Tibial artery (tissue), 4 donors: ENCODE measurements at regions not wholly inside any gene's neighbourhood (a gene's known extent, or its start where the extent isn't known, plus 50 kb on each side); places are given as distances from the start of the nearest gene placed in this dataset.

ENCODE experiments used
- DNase-seq, 2 donors: peaks; one replicate each; pipeline ENCODE4 v3.0.0-alpha.2; 2019
- H3K27ac ChIP-seq, 2 donors: fragments of 200-600 bp; sonication (generic) in 1 of 2; 1 replicate in 1 of 2; 2 replicates in 1 of 2; pipeline ENCODE4 v1.5.1; 2018 to 2019; ENCODE audit warnings: mild to moderate bottlenecking in 1 of 2
- H3K27me3 ChIP-seq, 2 donors: fragments of 200-600 bp; sonication (generic) in 1 of 2; one replicate each; pipeline versions ENCODE4 v1.5.1 to v1.6.0; 2016 to 2019
- H3K36me3 ChIP-seq, 3 donors: fragments of 200-600 bp; sonication (generic) in 2 of 3; one replicate each; pipeline ENCODE4 v1.5.1; 2016 to 2019; ENCODE audit warnings: mild to moderate bottlenecking in 2 of 3
- H3K4me1 ChIP-seq, 4 donors: fragments of 200-600 bp; sonication (generic) in 2 of 4; 1 replicate in 3 of 4; 2 replicates in 1 of 4; pipeline ENCODE4 v1.5.1; 2016 to 2019
- H3K4me3 ChIP-seq, 2 donors: fragments of 200-600 bp; sonication (generic) in 1 of 2; 1 replicate in 1 of 2; 2 replicates in 1 of 2; pipeline ENCODE4 v1.5.1; 2018 to 2019; ENCODE audit warnings: mild to moderate bottlenecking in 2 of 2
- H3K9me3 ChIP-seq, 3 donors: fragments of 200-600 bp; sonication (generic) in 1 of 3; one replicate each; pipeline ENCODE4 v1.5.1; 2016 to 2019
- CTCF ChIP-seq, 2 experiments: fragments of 200-600 bp in 1 of 2; fragments of 450-650 bp in 1 of 2; IDR thresholded peaks; one replicate each; pipeline ENCODE4 v1.5.1; 2017 to 2019; ENCODE audit warnings: antibody characterized with exemption in 2 of 2, mild to moderate bottlenecking in 1 of 2, moderate library complexity in 1 of 2
- intact Hi-C: fragments of 100-400 bp; cut with DNase I; formaldehyde crosslinking; loops from one replicate; pipeline ENCODE4 v1.15.0; 2023; ENCODE audit warnings: low total_unique reads

GRCh38 chr17:6347776-6348175, 87.1 kb downstream of the AIPL1 start:
- Histone ChIP-seq H3K36me3 (no peaks in the 10 kb centered on the region), H3K27ac (no peak overlapping the region), H3K4me1 (no peaks in the 10 kb centered on the region), H3K27me3 (peaks cover 0 to 16% of the 10 kb centered on the region in 2 donors), H3K4me3 (no peak overlapping the region), H3K9me3 (no peaks in the 10 kb centered on the region)
- DNase-seq = no peak
- intact Hi-C loops = no loop called here
- no peak for TF ChIP-seq CTCF (IDR thresholded peaks at IDR 0.05)

GRCh38 chr17:6346986-6347385, 87.9 kb downstream of the AIPL1 start:
- Histone ChIP-seq H3K9me3 (no peaks in the 10 kb centered on the region), H3K27ac (no peak overlapping the region), H3K4me1 (no peaks in the 10 kb centered on the region), H3K36me3 (no peaks in the 10 kb centered on the region), H3K4me3 (no peak overlapping the region), H3K27me3 (peaks cover 0 to 16% of the 10 kb centered on the region in 2 donors)
- intact Hi-C loops = no loop called here
- no peak for DNase-seq
- TF ChIP-seq CTCF (IDR thresholded peaks at IDR 0.05) = no peak

GRCh38 chr17:6346156-6346786, 88.7 kb downstream of the AIPL1 start:
- TF ChIP-seq CTCF (IDR thresholded peaks at IDR 0.05) = no peak
- Histone ChIP-seq H3K4me1 (no peaks in the 10 kb centered on the region), H3K9me3 (no peaks in the 10 kb centered on the region), H3K36me3 (no peaks in the 10 kb centered on the region), H3K27me3 (peaks cover 0 to 12% of the 10 kb centered on the region in 2 donors), H3K27ac (no peak overlapping the region), H3K4me3 (no peak overlapping the region)
- no peak for DNase-seq
- intact Hi-C loops = no loop called here

GRCh38 chr17:6343736-6344135, 91.2 kb downstream of the AIPL1 start:
- Histone ChIP-seq H3K4me1 (no peaks in the 10 kb centered on the region), H3K9me3 (no peaks in the 10 kb centered on the region), H3K36me3 (no peaks in the 10 kb centered on the region), H3K4me3 (no peak overlapping the region), H3K27me3 (peaks cover 0 to under 1% of the 10 kb centered on the region in 2 donors), H3K27ac (no peak overlapping the region)
- intact Hi-C loops = no loop called here
- TF ChIP-seq CTCF (IDR thresholded peaks at IDR 0.05) = no peak
- no peak for DNase-seq

- DNase-seq = no peak
- H3K27me3 ChIP-seq = peaks cover 0 to 5% of the 10 kb centered on the region in 2 donors
Observed at GRCh38 chr17:6343191-6343590, 91.7 kb downstream of the AIPL1 start.

More at GRCh38 chr17:6343191-6343590, 91.7 kb downstream of the AIPL1 start:
- H3K4me3 ChIP-seq = no peak overlapping the region
- intact Hi-C loops = no loop called here
- TF ChIP-seq CTCF (IDR thresholded peaks at IDR 0.05) = no peak
- no peaks in the 10 kb centered on the region for H3K4me1 ChIP-seq
- no peaks in the 10 kb centered on the region for H3K36me3 ChIP-seq
- H3K27ac ChIP-seq = no peak overlapping the region
- no peaks in the 10 kb centered on the region for H3K9me3 ChIP-seq
